Urinary bladder (tissue), 3 donors: ENCODE measurements at regions not wholly inside any gene's neighbourhood (a gene's known extent, or its start where the extent isn't known, plus 50 kb on each side); places are given as distances from the start of the nearest gene placed in this dataset.
A peak's percentile ranks its signal among the peaks of the same experiment; 100 is the strongest.

ENCODE experiments used
- DNase-seq: peaks from one replicate; pipeline ENCODE4 v3.0.0-alpha.2; 2015; ENCODE audit errors: extremely low spot score
- H3K27ac ChIP-seq: one replicate; pipeline ENCODE4 v1.5.1; 2013; ENCODE audit warnings: low read depth, mild to moderate bottlenecking, moderate library complexity
- H3K36me3 ChIP-seq: one replicate; pipeline ENCODE4 v1.6.1; 2013; ENCODE audit warnings: mild to moderate bottlenecking, moderate library complexity; ENCODE audit not compliant: insufficient read depth
- H3K4me1 ChIP-seq: one replicate; pipeline ENCODE4 v1.6.1; 2013; ENCODE audit warnings: mild to moderate bottlenecking, moderate library complexity; ENCODE audit not compliant: insufficient read depth
- H3K4me3 ChIP-seq: one replicate; pipeline ENCODE4 v1.5.1; 2013; ENCODE audit warnings: low read depth, low read length
- WGBS: extraction: QIAGEN DNeasy Blood & Tissue Kit; methylation state at CpG from one replicate; pipeline ENCODE4 v1.1.7; 2013; 5-methylcytosine and 5-hydroxymethylcytosine counted together
- donor health status: healthy with polysubstance abuse.
- donor health status: healthy.

DNA sequence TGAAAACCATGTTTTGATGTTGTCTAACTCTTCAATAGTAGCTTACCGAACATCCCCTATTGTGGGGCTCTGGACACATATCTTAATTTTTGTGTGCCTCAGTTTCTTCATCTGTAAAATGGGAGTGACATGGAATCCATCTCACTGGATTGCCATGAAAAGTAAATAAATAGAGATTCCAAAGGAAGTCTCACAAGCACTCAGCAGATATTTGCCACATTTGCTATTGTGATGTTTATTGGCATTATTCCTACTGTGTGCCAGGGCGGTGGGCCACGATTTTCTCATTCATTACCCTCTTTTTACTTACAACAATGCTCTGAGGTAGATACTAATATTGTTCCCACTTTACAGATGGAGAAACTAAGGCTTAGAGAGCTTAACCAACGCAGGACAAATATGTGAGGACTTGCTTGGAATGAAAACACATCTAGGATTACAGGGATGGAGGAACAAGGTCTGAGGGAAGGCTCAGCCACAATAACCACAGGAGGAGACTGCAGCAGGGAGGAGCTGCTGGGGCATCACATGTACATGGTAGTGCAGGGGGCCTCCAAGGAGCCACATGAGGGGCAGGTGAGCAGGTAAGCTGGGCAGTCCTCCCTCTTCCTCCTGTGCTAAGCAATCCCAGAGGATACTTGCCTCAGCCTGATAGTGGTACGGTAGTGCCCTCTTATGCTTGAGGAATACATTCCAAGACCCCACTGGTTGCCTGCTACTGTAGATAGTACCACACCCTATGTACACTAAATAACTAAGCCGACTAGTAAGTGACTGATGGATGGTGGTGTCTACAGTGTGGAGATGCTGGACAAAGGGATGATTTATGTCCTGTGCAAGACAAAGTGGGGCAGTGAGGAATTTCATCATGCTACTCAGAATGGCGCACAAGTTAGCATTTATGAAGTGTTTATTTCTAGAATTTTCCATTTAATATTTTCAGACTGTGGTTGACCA, 176.9 kb downstream of the FOXA2 start:
- H3K4me3 ChIP-seq: no peak overlapping the region
- no peaks in the 10 kb centered on the region for H3K4me1 ChIP-seq
- no peak for DNase-seq
- H3K27ac ChIP-seq: no peak overlapping the region
- WGBS: 82% methylated on average over 7 of the region's 7 CpGs
- H3K36me3 ChIP-seq: no peaks in the 10 kb centered on the region

DNA sequence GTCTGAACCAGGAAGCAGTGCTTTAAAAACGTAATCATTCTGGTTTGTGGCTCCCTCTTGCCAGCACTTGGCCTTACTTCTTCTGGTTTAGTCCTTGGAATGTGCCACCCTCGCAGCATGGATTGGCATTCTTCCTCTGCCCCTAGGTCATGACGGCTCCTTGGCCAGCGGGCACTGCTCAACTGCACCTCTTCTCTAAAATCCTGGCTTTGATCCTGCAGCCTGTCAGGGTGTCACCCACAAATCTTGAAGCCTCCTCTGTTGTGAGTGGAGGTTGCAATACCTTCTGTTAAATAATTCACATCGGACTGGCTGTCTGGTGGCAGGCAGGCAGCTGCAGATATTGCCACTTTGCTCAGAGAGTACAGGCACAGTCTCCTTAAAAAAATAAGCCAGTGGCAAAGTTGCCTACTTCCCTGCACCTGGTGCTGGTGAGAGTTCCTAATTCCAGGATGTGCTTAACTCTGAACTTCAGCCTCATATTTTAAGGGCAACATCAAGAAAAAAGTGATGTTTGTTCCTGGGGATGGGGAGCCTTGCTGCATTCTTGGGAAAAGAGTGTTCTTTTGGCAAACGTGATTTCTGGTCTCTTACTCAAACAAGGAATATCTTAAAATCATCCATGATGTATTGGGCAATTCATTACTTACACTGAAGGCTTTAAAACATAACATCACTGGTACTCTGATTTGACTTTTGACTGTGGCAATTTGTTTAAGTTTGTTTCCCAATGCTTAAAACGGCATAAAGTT, 179.8 kb downstream of the FOXA2 start:
- H3K4me3 ChIP-seq: no peak overlapping the region
- WGBS: 31% methylated on average over 7 of the region's 7 CpGs
- no peak overlapping the region for H3K27ac ChIP-seq

DNA sequence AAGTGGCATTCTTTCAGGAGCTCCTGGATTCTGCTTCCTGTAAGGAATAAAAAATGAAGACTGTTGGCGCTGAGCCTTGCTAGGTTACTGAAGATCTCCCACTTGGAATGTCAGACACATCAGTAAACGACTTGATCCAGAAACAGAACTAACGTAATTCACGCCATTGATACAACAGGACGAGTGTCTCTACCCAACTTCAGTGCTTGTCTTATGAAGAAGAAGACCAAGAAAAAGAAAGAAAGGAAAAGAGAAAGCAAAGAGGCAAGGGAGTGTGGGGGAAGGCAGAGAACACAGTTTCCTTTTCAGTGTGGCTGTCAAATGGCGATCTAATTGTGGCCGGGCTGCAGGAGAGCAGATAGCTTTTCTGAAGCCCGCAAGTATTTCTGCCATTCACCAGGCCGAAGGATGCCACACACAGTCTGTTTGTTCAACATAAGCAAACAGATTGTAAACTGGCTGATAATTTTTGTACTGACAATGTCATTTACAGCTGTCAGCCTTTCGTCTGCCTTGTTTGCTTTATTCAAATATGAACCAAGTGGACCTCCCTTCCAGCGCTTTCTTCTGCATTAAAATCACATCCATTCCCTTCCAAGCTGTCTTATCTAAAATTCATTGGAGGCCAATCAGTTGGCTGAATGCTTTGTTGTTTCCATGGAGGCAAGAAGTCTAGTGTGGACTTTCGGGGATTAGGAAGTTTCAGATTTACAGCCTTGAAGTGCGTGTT, 180.6 kb downstream of the FOXA2 start:
- H3K36me3 ChIP-seq: no peaks in the 10 kb centered on the region
- H3K4me3 ChIP-seq: peak overlapping the region; percentile 17

More for the DNA sequence above, 179.8 kb downstream of the FOXA2 start:
- H3K36me3 ChIP-seq: no peaks in the 10 kb centered on the region
- no peaks in the 10 kb centered on the region for H3K4me1 ChIP-seq
- DNase-seq: no peak

DNA sequence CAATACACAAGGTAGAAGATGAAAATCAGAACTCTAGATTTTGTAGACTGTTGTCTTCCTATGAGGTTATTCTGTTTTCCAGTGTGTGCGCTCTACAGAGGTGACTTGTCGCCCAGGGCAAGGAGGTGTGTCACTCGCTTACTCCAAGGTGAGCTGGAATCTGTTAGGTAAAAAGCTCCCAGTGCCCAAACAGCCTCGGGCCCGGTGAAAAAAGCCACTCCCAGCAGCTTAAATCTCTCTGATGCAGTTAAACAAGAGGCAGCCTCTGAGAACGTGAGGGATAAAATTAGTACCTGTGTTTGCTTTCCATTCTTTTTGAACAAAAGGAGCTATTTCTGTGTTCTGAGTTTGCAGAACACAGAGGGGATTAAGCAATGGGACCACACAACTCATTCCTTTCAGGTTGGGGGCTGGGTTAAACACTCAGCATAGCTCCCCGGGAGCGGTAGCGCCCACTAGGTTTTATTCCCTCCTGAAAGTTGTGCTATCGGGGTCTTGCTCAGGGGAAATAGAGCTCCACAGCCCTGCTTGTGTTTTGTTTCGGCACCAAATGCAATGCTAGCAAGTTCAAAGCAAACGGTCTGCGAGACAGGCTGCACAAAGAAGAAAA, 181.2 kb downstream of the FOXA2 start:
- DNase-seq: no peak
- no peaks in the 10 kb centered on the region for H3K4me1 ChIP-seq
- WGBS: 24% methylated on average over 13 of the region's 13 CpGs
- H3K4me3 ChIP-seq: peak overlapping the region; percentile 17
- no peak overlapping the region for H3K27ac ChIP-seq
- no peaks in the 10 kb centered on the region for H3K36me3 ChIP-seq

More for the DNA sequence above, 180.6 kb downstream of the FOXA2 start:
- peak; percentile 14 for DNase-seq
- Histone ChIP-seq H3K4me1 (no peaks in the 10 kb centered on the region), H3K27ac (no peak overlapping the region)
- 7% methylated on average over 13 of the region's 13 CpGs for WGBS

DNA sequence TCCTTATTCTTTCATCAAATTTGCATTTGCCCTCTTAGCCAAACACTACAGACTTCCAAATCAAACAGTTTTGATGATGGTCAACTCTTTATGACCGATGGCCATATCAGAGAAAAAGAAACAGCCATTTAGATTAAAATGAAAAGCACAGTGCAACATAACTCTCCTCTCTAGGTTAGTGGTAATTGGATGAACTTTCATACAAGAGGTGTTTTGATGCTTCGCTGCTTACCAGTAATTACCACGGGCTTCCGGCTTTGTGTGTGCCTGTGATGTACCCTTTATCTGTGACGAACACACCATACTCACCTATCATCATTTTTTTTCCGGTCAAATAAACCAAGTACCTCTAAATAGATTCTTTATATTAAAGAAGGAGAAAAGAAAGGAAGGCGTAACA, 181.8 kb downstream of the FOXA2 start:
- Histone ChIP-seq H3K4me1 (no peaks in the 10 kb centered on the region), H3K4me3 (no peak overlapping the region), H3K27ac (no peak overlapping the region), H3K36me3 (no peaks in the 10 kb centered on the region)
- no peak for DNase-seq
- 93% methylated on average over 7 of the region's 7 CpGs for WGBS

DNA sequence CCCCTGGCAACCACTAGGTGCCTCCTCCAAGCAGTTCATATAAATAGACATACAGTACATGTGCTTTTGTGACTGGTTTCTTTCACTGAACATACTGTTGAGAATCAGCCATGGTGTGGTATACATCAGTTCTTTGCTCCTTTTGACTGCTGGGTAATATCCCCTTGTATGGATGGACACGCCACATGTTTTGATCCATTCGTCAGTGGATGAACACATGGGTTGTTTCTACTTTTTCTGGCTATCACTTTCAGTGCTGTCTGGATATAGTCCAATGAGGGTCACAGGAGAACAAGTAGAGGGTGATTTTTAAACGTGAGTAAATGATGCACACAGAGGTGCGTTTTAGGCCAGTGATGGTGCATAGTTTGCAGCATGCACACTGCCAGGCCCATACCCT, 183.9 kb downstream of the FOXA2 start:
- Histone ChIP-seq H3K4me1 (no peaks in the 10 kb centered on the region), H3K4me3 (no peak overlapping the region), H3K27ac (no peak overlapping the region), H3K36me3 (no peaks in the 10 kb centered on the region)
- DNase-seq: no peak
- WGBS: 85% methylated on average over 4 of the region's 4 CpGs

DNA sequence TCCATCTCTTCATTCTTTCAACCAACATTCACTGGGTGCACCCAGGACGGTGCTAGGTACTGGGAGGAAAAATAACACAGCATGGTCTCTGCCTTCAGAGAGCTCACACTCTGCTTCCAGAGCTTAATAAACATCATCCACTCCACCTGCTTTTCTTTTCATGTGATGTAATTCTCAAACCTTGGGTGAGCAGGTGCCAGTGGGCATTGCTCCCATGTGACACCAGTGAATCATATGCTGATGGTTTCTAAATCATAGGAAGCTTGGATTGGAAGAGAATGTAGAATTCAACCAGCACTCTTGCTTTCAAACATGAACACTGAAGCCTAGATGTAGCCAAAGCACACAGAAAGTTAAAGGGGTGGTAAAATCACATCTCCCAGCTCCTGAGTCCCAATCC, 189.8 kb downstream of the FOXA2 start:
- WGBS: 78% methylated on average over 1 of the region's 1 CpG
- Histone ChIP-seq H3K4me1 (no peaks in the 10 kb centered on the region), H3K4me3 (no peak overlapping the region), H3K36me3 (no peaks in the 10 kb centered on the region), H3K27ac (no peak overlapping the region)
- DNase-seq: no peak

DNA sequence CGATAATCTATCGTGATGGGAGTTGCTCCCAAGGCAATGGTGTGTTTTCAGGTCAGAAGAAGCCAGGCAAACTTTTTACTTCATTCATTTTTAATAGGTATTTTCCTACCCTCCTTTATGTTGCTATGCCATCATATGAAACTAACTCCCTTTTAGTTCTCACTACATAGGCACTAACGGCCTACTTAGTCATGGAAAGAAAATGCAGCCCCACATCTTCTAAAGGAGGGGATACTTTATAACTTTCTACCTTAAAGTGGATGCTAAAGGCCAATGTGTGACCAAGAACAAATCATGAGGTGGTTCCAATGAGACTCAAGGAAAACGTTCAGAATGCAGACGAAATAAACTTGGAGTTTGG, 193.8 kb downstream of the FOXA2 start:
- no peaks in the 10 kb centered on the region for H3K4me1 ChIP-seq
- no peak overlapping the region for H3K4me3 ChIP-seq
- WGBS: 81% methylated on average over 5 of the region's 5 CpGs
- H3K36me3 ChIP-seq: no peaks in the 10 kb centered on the region
- H3K27ac ChIP-seq: no peak overlapping the region
- DNase-seq: no peak

DNA sequence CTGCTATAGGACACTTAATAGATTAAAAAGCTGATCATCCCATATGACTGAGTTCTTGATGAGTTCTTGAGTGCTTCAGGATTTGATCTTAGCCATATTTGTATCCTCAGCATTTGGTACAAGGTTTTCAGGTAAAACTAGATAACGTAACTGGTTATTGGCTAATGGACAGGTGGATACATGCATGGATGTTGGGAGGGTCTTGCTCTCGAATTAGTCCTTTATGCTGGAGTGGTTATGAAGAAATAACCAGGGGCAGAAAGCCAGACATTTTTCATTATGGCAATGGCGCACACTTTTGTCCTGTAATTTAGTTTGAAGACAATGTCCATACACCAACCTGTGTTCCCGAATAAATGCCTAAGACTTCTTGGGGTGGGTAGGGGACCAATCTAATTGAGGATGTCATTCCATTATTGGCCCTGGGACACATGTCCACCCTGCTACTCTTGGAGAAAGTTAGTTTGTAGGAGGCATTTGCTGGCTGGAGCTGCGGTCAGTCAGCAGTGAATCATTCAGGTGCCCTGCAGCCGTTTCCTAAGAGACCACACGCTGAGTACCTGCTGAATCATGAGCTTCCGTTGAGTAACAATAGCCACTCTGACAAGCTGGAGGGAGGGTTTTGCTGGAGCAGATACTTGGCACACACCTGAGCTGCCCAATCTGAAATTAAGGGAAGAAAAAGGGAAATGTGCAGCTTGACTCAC, 194.4 kb downstream of the FOXA2 start:
- Histone ChIP-seq H3K27ac (no peak overlapping the region), H3K36me3 (no peaks in the 10 kb centered on the region), H3K4me3 (no peak overlapping the region), H3K4me1 (no peaks in the 10 kb centered on the region)
- WGBS: 63% methylated on average over 8 of the region's 8 CpGs
- DNase-seq: no peak

DNA sequence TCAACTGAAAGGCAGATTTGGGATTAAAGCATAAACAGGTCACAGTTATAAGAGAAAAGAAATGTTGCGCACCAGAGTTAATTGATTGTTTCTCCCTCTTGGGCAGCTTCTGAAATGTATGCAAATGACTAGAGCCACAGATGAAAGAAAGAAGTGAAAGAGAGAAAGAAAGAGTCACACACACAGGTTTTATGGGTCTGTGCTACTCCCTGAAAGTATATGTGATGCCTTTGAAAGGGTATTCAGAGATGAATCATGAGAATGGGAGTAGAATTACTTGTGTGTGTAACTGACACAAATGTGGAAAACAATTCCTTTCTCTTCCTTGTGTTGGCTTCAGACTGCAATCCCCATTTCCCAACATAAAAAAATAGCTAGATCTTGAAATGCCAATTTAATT, 196.9 kb downstream of the FOXA2 start:
- no peak overlapping the region for H3K4me3 ChIP-seq
- WGBS: 99% methylated on average over 1 of the region's 1 CpG
- H3K36me3 ChIP-seq: no peaks in the 10 kb centered on the region
- H3K4me1 ChIP-seq: no peaks in the 10 kb centered on the region
- no peak overlapping the region for H3K27ac ChIP-seq
- no peak for DNase-seq

DNA sequence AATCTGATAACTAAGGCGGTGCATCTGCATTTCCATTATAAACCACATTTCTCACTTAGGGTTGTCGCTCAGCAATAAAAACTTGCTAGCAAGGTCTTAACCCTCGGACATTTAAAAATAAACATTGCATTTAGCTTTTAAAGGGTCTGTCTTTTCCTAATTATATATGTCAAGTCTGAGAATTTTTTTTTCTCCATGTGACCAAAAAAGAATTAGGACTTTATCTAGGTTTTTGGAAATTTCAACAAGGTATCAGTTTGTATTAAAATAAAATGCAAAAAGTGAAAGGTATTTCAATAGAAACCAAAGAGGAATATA, 198.1 kb downstream of the FOXA2 start:
- 45% methylated on average over 3 of the region's 3 CpGs for WGBS
- DNase-seq: no peak
- Histone ChIP-seq H3K4me1 (no peaks in the 10 kb centered on the region), H3K36me3 (no peaks in the 10 kb centered on the region), H3K4me3 (no peak overlapping the region), H3K27ac (no peak overlapping the region)

DNA sequence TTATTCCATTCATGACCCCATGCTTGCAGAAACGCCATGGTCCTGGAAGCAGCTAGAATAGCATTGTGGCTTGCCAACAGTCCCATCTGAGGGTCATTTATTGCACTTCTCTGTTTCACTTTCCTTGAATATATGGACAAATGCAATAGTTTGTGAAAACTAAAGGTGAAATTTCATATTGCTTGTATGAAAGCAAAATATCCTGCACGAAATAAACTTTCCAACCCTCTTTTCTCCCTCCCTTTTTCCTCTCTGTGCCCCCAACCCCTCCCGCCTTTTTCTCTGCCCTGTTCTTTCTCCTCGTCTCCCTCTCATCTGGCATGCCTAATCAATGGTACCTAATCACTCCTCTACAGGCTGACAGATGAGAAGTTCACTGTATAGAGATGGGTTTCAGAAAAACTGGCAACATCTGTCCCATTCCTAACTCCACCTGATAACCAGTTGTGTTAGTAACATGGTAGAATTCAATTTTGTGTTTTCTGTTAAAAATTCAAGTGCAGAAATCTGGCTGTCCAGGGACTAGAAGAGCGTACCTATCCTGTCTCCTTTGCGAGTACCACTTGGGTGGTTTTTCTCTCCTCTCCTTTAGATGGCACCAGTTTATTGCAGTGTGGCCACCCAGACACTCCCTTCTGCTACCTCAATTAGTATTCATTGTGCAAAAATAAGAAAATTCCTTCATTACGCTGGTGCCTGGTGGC, 198.6 kb downstream of the FOXA2 start:
- Histone ChIP-seq H3K27ac (no peak overlapping the region), H3K4me1 (no peaks in the 10 kb centered on the region), H3K36me3 (no peaks in the 10 kb centered on the region), H3K4me3 (no peak overlapping the region)
- 41% methylated on average over 7 of the region's 7 CpGs for WGBS
- no peak for DNase-seq
